Stimulated activated CD4-positive, alpha-beta T cell treated with anti-CD3 and anti-CD28 coated beads, Interleukin-1b, Interleukin-23, amount 100 ng/mL, for 48 hours (primary cell): ENCODE measurements at regions not wholly inside any gene's neighbourhood (a gene's known extent, or its start where the extent isn't known, plus 50 kb on each side); places are given as distances from the start of the nearest gene placed in this dataset.

ENCODE experiments used
- DNase-seq: peaks from one replicate; pipeline ENCODE4 v3.0.0-alpha.2; 2020

GRCh38 chr9:113741886-113742854 lies 133.9 kb upstream of the ZNF618 start:
- no peak for DNase-seq

GRCh38 chr9:113742878-113743277 lies 133.2 kb upstream of the ZNF618 start:
- DNase-seq = no peak

GRCh38 chr9:113746486-113746885 lies 129.6 kb upstream of the ZNF618 start:
- DNase-seq = no peak

- no peak for DNase-seq
Measured at GRCh38 chr9:113748135-113748534, 128.0 kb upstream of the ZNF618 start.

- no peak for DNase-seq
Measured at GRCh38 chr9:113753398-113754119, 122.5 kb upstream of the ZNF618 start.

- no peak for DNase-seq
Measured at GRCh38 chr9:113754739-113755138, 121.4 kb upstream of the ZNF618 start.

GRCh38 chr9:113755433-113755832 lies 120.7 kb upstream of the ZNF618 start:
- DNase-seq = no peak

- no peak for DNase-seq
Measured at GRCh38 chr9:113756476-113757192, 119.5 kb upstream of the ZNF618 start.

- no peak for DNase-seq
Measured at GRCh38 chr9:113763429-113763828, 112.7 kb upstream of the ZNF618 start.

GRCh38 chr9:113764572-113764971 lies 111.5 kb upstream of the ZNF618 start:
- DNase-seq = no peak

- no peak for DNase-seq
Measured at GRCh38 chr9:113769412-113769811, 106.7 kb upstream of the ZNF618 start.

- DNase-seq = no peak
Measured at GRCh38 chr9:113770396-113770795, 105.7 kb upstream of the ZNF618 start.

GRCh38 chr9:113771199-113771598 lies 104.9 kb upstream of the ZNF618 start:
- no peak for DNase-seq

GRCh38 chr9:113772121-113772810 lies 103.8 kb upstream of the ZNF618 start:
- DNase-seq = no peak

- no peak for DNase-seq
Measured at GRCh38 chr9:113774963-113775362, 101.1 kb upstream of the ZNF618 start.

- DNase-seq = no peak
Measured at GRCh38 chr9:113775749-113776148, 100.4 kb upstream of the ZNF618 start.

GRCh38 chr9:113776194-113776593 lies 99.9 kb upstream of the ZNF618 start:
- no peak for DNase-seq

GRCh38 chr9:113781381-113781780 lies 94.7 kb upstream of the ZNF618 start:
- no peak for DNase-seq

- no peak for DNase-seq
Measured at GRCh38 chr9:113781896-113782295, 94.2 kb upstream of the ZNF618 start.

- DNase-seq = no peak
Measured at GRCh38 chr9:113783475-113783874, 92.6 kb upstream of the ZNF618 start.

- DNase-seq = no peak
Measured at GRCh38 chr9:113785334-113785733, 90.8 kb upstream of the ZNF618 start.

- DNase-seq = no peak
Measured at GRCh38 chr9:113786071-113786470, 90.0 kb upstream of the ZNF618 start.

GRCh38 chr9:113787871-113788270 lies 88.2 kb upstream of the ZNF618 start:
- DNase-seq = no peak
